Breast epithelium (tissue), 4 donors: ENCODE measurements at regions not wholly inside any gene's neighbourhood (a gene's known extent, or its start where the extent isn't known, plus 50 kb on each side); places are given as distances from the start of the nearest gene placed in this dataset.

Experiments
- DNase-seq, 2 donors: peaks; one replicate each; pipeline ENCODE4 v3.0.0-alpha.2; 2019; ENCODE audit warnings: low spot score in 2 of 2
- H3K27ac ChIP-seq, 2 donors: fragments of 200-600 bp; sonication (generic) in 1 of 2; one replicate each; pipeline ENCODE4 v1.5.1; 2016 to 2019; ENCODE audit warnings: mild to moderate bottlenecking in 1 of 2
- H3K27me3 ChIP-seq, 2 donors: fragments of 200-600 bp; sonication (generic) in 1 of 2; one replicate each; pipeline versions ENCODE4 v1.5.1 to v1.6.0; 2017 to 2019; ENCODE audit warnings: control low read depth in 1 of 2, mild to moderate bottlenecking in 1 of 2
- H3K36me3 ChIP-seq: fragments of 200-600 bp; one replicate; pipeline ENCODE4 v1.5.1; 2019
- H3K4me1 ChIP-seq, 2 donors: fragments of 200-600 bp; sonication (generic); one replicate each; pipeline ENCODE4 v1.5.1; 2016 to 2019; ENCODE audit warnings: control low read depth in 1 of 2
- H3K4me3 ChIP-seq, 3 donors: fragments of 200-600 bp; sonication (generic); 1 replicate in 2 of 3; 2 replicates in 1 of 3; pipeline ENCODE4 v1.5.1; 2016 to 2019; ENCODE audit warnings: mild to moderate bottlenecking in 3 of 3, moderate library complexity in 2 of 3
- H3K9me3 ChIP-seq, 2 donors: fragments of 200-600 bp; sonication (generic) in 1 of 2; one replicate each; pipeline ENCODE4 v1.5.1; 2016 to 2019; ENCODE audit warnings: control low read depth in 1 of 2
- CTCF ChIP-seq, 3 donors: fragments of 450-650 bp; IDR thresholded peaks; one replicate each; pipeline ENCODE4 v1.5.1; 2016 to 2017; ENCODE audit warnings: antibody characterized with exemption in 3 of 3, mild to moderate bottlenecking in 3 of 3, moderate library complexity in 3 of 3
- POLR2A ChIP-seq: fragments of 450-650 bp; IDR thresholded peaks from one replicate; pipeline ENCODE4 v1.6.1; 2016; ENCODE audit warnings: antibody characterized with exemption, mild to moderate bottlenecking, moderate library complexity
- POLR2AphosphoS5 ChIP-seq, 3 donors: sonication (generic); formaldehyde crosslinking; IDR thresholded peaks; one replicate each; pipeline ENCODE4 v1.6.1; 2017; ENCODE audit warnings: antibody characterized with exemption in 3 of 3
- intact Hi-C: fragments of 100-400 bp; cut with DNase I; formaldehyde crosslinking; loops from one replicate; pipeline ENCODE4 v1.15.1; 2023; ENCODE audit warnings: low total_unique reads

GRCh38 chr7:88688222-88688621, 71.3 kb upstream of the ZNF804B start:
- no peaks in the 10 kb centered on the region for H3K27me3 ChIP-seq
- TF ChIP-seq POLR2A (no peak), CTCF (IDR thresholded peaks at IDR 0.05) (no peak), POLR2AphosphoS5 (IDR thresholded peaks at IDR 0.05) (no peak)
- H3K4me3 ChIP-seq: no peak overlapping the region
- H3K36me3 ChIP-seq: no peaks in the 10 kb centered on the region
- H3K27ac ChIP-seq: no peak overlapping the region
- DNase-seq: no peak
- intact Hi-C loops: no loop called here
- no peaks in the 10 kb centered on the region for H3K9me3 ChIP-seq
- no peaks in the 10 kb centered on the region for H3K4me1 ChIP-seq

GRCh38 chr7:88686468-88687229, 72.9 kb upstream of the ZNF804B start:
- Histone ChIP-seq H3K9me3 (no peaks in the 10 kb centered on the region), H3K27me3 (no peaks in the 10 kb centered on the region), H3K4me3 (no peak overlapping the region), H3K4me1 (no peaks in the 10 kb centered on the region), H3K27ac (no peak overlapping the region), H3K36me3 (no peaks in the 10 kb centered on the region)
- TF ChIP-seq CTCF (IDR thresholded peaks at IDR 0.05) (no peak), POLR2A (no peak), POLR2AphosphoS5 (IDR thresholded peaks at IDR 0.05) (no peak)
- intact Hi-C loops: no loop called here
- DNase-seq: no peak

GRCh38 chr7:88681682-88682081, 77.8 kb upstream of the ZNF804B start:
- no peaks in the 10 kb centered on the region for H3K36me3 ChIP-seq
- H3K4me1 ChIP-seq: no peaks in the 10 kb centered on the region
- DNase-seq: no peak
- intact Hi-C loops: no loop called here
- no peak overlapping the region for H3K4me3 ChIP-seq
- H3K27me3 ChIP-seq: no peaks in the 10 kb centered on the region
- no peaks in the 10 kb centered on the region for H3K9me3 ChIP-seq
- TF ChIP-seq POLR2AphosphoS5 (IDR thresholded peaks at IDR 0.05) (no peak), CTCF (IDR thresholded peaks at IDR 0.05) (no peak), POLR2A (no peak)
- no peak overlapping the region for H3K27ac ChIP-seq

GRCh38 chr7:88670536-88670935, 89.0 kb upstream of the ZNF804B start:
- intact Hi-C loops: no loop called here

More at GRCh38 chr7:88670536-88670935, 89.0 kb upstream of the ZNF804B start:
- no peak for DNase-seq
- no peaks in the 10 kb centered on the region for H3K9me3 ChIP-seq
- H3K27ac ChIP-seq: no peak overlapping the region
- TF ChIP-seq CTCF (IDR thresholded peaks at IDR 0.05) (no peak), POLR2A (no peak), POLR2AphosphoS5 (IDR thresholded peaks at IDR 0.05) (no peak)
- H3K36me3 ChIP-seq: no peaks in the 10 kb centered on the region
- no peaks in the 10 kb centered on the region for H3K27me3 ChIP-seq
- no peak overlapping the region for H3K4me3 ChIP-seq
- no peaks in the 10 kb centered on the region for H3K4me1 ChIP-seq
